Endothelial cell of umbilical vein (primary cell): ENCODE measurements at regions not wholly inside any gene's neighbourhood (a gene's known extent, or its start where the extent isn't known, plus 50 kb on each side); places are given as distances from the start of the nearest gene placed in this dataset.

Source experiments
- CTCF ChIP-seq, 2 donors: IDR thresholded peaks; 1 replicate in 1 of 2; 2 replicates in 1 of 2; pipeline ENCODE4 v1.5.1; 2011; ENCODE audit warnings: low read length in 2 of 2, mild to moderate bottlenecking in 2 of 2, moderate library complexity in 2 of 2, control low read depth in 1 of 2, inconsistent platforms in 1 of 2, low read depth in 1 of 2; ENCODE audit not compliant: insufficient read depth in 1 of 2; ENCODE audit errors: extremely low read depth in 1 of 2
- EZH2 ChIP-seq: IDR thresholded peaks from 2 replicates; pipeline ENCODE4 v1.6.1; 2012; ENCODE audit warnings: borderline replicate concordance, low read depth, mild to moderate bottlenecking, moderate library complexity, low read length, inconsistent platforms; ENCODE audit not compliant: severe bottlenecking

- TF ChIP-seq CTCF (IDR thresholded peaks at IDR 0.05; ENCODE audit: extremely low read depth in 1 of 2, insufficient read depth in 1 of 2, low read depth in 1 of 2, low read length in 2 of 2) = no peak
- no peak for TF ChIP-seq EZH2
These were observed 163.1 kb upstream of the MEIS1 start for GRCh38 chr2:66271777-66272176.
